WTC11 (cell line): ENCODE measurements at regions not wholly inside any gene's neighbourhood (a gene's known extent, or its start where the extent isn't known, plus 50 kb on each side); places are given as distances from the start of the nearest gene placed in this dataset.

Experiments
- ATAC-seq: fragments of 200-7000 bp; cut with Tn5 transposase; 2 replicates; pipeline ENCODE4 v1.10.0; 2021; ENCODE audit warnings: mild to moderate bottlenecking, moderate library complexity
- CTCF ChIA-PET: fragments of 300-600 bp; sonication (Branson Sonifier 250); formaldehyde crosslinking; loops from one replicate; lab custom pipeline; 2021; ENCODE audit warnings: antibody characterized with exemption; lab: Charles Lee
- POLR2A ChIA-PET: fragments of 350-600 bp; sonication (Branson Sonifier 250); formaldehyde crosslinking; loops from one replicate; lab custom pipeline; 2021; ENCODE audit warnings: antibody characterized with exemption; lab: Charles Lee
- DNase-seq: peaks from one replicate; pipeline ENCODE4 v3.0.0; 2021; ENCODE audit warnings: low spot score
- H3K27ac Mint-ChIP-seq: 2 replicates; pipeline ENCODE4 v1.8.0; 2021; ENCODE audit warnings: mixed read lengths
- H3K27me3 Mint-ChIP-seq: 2 replicates; pipeline ENCODE4 v1.8.0; 2021; ENCODE audit warnings: low read depth, mild to moderate bottlenecking, moderate library complexity, mixed read lengths
- H3K36me3 Mint-ChIP-seq: 2 replicates; pipeline ENCODE4 v1.8.0; 2021; ENCODE audit warnings: mixed read lengths
- H3K4me1 Mint-ChIP-seq: 2 replicates; pipeline ENCODE4 v1.8.0; 2022; ENCODE audit warnings: mixed read lengths
- H3K4me3 Mint-ChIP-seq: 2 replicates; pipeline ENCODE4 v1.8.0; 2021; ENCODE audit warnings: mild to moderate bottlenecking, moderate library complexity, mixed read lengths
- H3K9me3 Mint-ChIP-seq: 2 replicates; pipeline ENCODE4 v1.8.0; 2021; ENCODE audit warnings: mixed read lengths
- AR ChIP-seq: fragments of 250-450 bp; sonication (Bioruptor Pico); IDR thresholded peaks from 2 replicates; pipeline ENCODE4 v1.9.0; 2021; ENCODE audit warnings: mild to moderate bottlenecking
- ARID4B ChIP-seq: sonication (generic); formaldehyde crosslinking; IDR thresholded peaks from 2 replicates; pipeline ENCODE4 v1.8.0; 2023; ENCODE audit warnings: missing genetic modification reagents, mild to moderate bottlenecking, borderline replicate concordance
- CDX4 ChIP-seq: fragments of 250-450 bp; sonication (Bioruptor Pico); IDR thresholded peaks from 2 replicates; pipeline ENCODE4 v1.9.0; 2021; ENCODE audit warnings: moderate library complexity, mild to moderate bottlenecking, inconsistent platforms, borderline replicate concordance
- CTCF ChIP-seq: fragments of 200-600 bp; IDR thresholded peaks from 2 replicates; pipeline ENCODE4 v1.8.0; 2022; ENCODE audit warnings: antibody characterized with exemption
- MAX ChIP-seq: sonication (generic); formaldehyde crosslinking; IDR thresholded peaks from 2 replicates; pipeline ENCODE4 v1.8.0; 2022; ENCODE audit warnings: mild to moderate bottlenecking, missing genetic modification reagents
- MLX ChIP-seq: sonication (generic); formaldehyde crosslinking; IDR thresholded peaks from 2 replicates; pipeline ENCODE4 v1.8.1; 2023; ENCODE audit warnings: mild to moderate bottlenecking, missing genetic modification reagents, moderate library complexity
- MYBL2 ChIP-seq: sonication (generic); formaldehyde crosslinking; IDR thresholded peaks from 2 replicates; pipeline ENCODE4 v1.8.1; 2023; ENCODE audit warnings: mild to moderate bottlenecking, moderate library complexity, missing genetic modification reagents
- NFATC4 ChIP-seq: fragments of 250-450 bp; sonication (Bioruptor Pico); IDR thresholded peaks from 2 replicates; pipeline ENCODE4 v1.9.0; 2021; ENCODE audit warnings: mild to moderate bottlenecking
- NFYB ChIP-seq: sonication (generic); formaldehyde crosslinking; conservative IDR thresholded peaks from 2 replicates; pipeline ENCODE4 v1.8.0; 2022; ENCODE audit warnings: low read depth, missing genetic modification reagents
- NR1H2 ChIP-seq: sonication (generic); formaldehyde crosslinking; IDR thresholded peaks from 2 replicates; pipeline ENCODE4 v1.9.0; 2021; ENCODE audit warnings: mild to moderate bottlenecking, moderate library complexity, missing genetic modification reagents
- NR2C2 ChIP-seq: sonication (generic); formaldehyde crosslinking; IDR thresholded peaks from 2 replicates; pipeline ENCODE4 v1.8.0; 2022; ENCODE audit warnings: mild to moderate bottlenecking, missing genetic modification reagents
- TEAD4 ChIP-seq: sonication (generic); formaldehyde crosslinking; IDR thresholded peaks from 2 replicates; pipeline ENCODE4 v1.8.0; 2022; ENCODE audit warnings: mild to moderate bottlenecking, missing genetic modification reagents
- USF2 ChIP-seq: sonication (generic); formaldehyde crosslinking; IDR thresholded peaks from 2 replicates; pipeline ENCODE4 v1.8.1; 2023; ENCODE audit warnings: mild to moderate bottlenecking, missing genetic modification reagents, moderate library complexity
- ZNF281 ChIP-seq: sonication (generic); formaldehyde crosslinking; IDR thresholded peaks from 2 replicates; pipeline ENCODE4 v1.8.0; 2023; ENCODE audit warnings: mild to moderate bottlenecking, missing genetic modification reagents
- ZNF532 ChIP-seq: fragments of 250-450 bp; sonication (Bioruptor Pico); IDR thresholded peaks from 2 replicates; pipeline ENCODE4 v1.9.0; 2021; ENCODE audit warnings: mild to moderate bottlenecking, borderline replicate concordance

GRCh38 chr5:103800741-103801495, 238.3 kb upstream of the NUDT12 start (continued):
- no peak for TF ChIP-seq ZNF281 (CRISPR knock-in tag)
- no peak for TF ChIP-seq MAX (CRISPR knock-in tag)
- no peak for TF ChIP-seq CTCF
- TF ChIP-seq ARID4B (CRISPR knock-in tag), result no peak
- no peak for TF ChIP-seq CDX4
- TF ChIP-seq NFYB (CRISPR knock-in tag), result no peak
- TF ChIP-seq NR1H2 (CRISPR knock-in tag), result no peak

GRCh38 chr5:103793595-103794182, 231.1 kb upstream of the NUDT12 start:
- ATAC-seq (no peak), DNase-seq (no peak)
- Mint-ChIP-seq H3K27ac (no peak overlapping the region), H3K27me3 (no peaks in the 10 kb centered on the region; the same call in 1 of the 2 replicates), H3K4me3 (no peak overlapping the region), H3K9me3 (peaks cover 56% of the 10 kb centered on the region), H3K4me1 (no peaks in the 10 kb centered on the region), H3K36me3 (peaks cover 48% of the 10 kb centered on the region)
- CTCF ChIA-PET, result interaction anchor here (2.5 kb wide), 1 partner anchor 14 kb away, joined by 6 read pairs; no protein-coding TSS in a partner anchor
- POLR2A ChIA-PET, result no interaction called here
- TF ChIP-seq MYBL2, result no peak
- no peak for TF ChIP-seq TEAD4 (CRISPR knock-in tag)
- no peak for TF ChIP-seq NR2C2 (CRISPR knock-in tag)
- TF ChIP-seq NFATC4, result no peak
- no peak for TF ChIP-seq ZNF532 (CRISPR knock-in tag)
- no peak for TF ChIP-seq AR (CRISPR knock-in tag)
- no peak for TF ChIP-seq MLX
- no peak for TF ChIP-seq USF2 (CRISPR knock-in tag)
